ENCODE measurements at regions not wholly inside any gene's neighbourhood (a gene's known extent, or its start where the extent isn't known, plus 50 kb on each side); places are given as distances from the start of the nearest gene placed in this dataset.
"Not testable (repeated sequence)": the region's sequence is repeated elsewhere in the genome, so short reads cannot be mapped to it uniquely, and the experiment has no call there.

DNA sequence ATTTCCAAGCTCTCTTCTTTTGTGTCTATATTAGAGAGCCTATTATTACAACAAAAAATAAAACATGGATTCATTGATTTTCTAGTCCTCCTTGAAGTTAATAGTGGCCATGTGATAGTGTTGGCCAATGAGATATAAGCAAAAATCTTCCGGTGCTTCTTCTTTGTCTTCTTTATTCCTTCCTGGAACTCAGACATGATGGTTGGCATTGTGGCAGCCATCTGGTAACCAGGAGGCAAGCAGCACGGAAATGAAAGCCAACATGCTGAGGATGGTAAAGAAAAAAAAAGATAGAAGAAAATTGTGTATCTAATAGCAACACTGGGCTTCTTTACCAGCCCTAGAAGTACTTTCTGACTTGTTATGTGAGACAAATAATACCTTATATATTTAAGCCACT, 50.8 kb upstream of the SEL1L start:
- DNase-seq, result no peak

DNA sequence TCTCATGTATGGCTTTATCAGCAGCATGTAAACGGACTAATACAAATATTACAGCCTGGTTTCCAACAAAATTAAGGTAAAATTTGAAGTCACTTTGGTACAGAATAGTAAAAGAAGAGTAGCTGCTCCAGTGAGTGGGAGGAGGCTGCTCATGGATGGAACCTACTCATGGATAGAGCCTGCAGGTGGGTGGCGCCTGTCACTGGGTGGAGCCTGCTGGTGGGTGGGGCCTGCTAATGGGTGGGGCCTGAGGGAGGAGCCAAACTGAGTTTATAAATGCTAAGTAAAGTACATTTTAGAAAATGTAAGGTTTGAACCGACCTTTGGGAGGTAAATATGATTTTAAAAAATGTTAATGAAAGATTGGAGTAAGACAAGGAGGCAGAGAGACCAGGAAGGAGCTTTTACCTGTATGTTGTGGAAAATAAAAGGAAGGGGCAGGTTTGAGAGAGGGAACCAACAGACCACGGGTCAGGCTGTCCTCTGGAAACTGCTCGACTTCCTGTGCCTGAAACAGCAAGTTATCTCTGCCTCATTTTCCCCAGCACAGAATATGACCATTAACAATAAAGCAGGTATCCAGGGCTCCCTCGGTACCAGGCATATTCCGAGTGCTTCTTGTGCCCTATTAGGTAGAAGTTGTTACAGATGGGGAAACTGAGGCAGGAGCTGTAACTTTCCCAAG, 55.9 kb upstream of the SEL1L start:
- no peak for DNase-seq

DNA sequence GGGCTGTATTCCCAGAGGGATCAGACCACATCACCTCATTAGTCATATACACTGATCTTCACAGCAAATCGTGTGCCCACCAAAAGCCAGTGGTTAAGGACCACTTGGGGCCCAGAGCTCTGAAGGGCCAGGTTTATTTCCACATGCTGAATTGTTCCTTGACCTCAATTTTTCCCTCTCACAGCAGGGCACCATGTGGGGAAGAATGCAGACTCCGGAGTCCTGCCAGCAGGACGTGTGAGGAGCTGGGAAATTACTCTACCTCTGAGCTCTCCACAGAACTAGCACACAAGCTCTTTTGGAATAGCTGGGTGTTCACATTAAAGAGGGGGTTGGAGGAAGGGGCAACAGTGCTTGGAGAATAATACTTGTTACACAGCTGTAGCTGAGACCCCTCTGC, 57.6 kb upstream of the SEL1L start:
- DNase-seq, result no peak

DNA sequence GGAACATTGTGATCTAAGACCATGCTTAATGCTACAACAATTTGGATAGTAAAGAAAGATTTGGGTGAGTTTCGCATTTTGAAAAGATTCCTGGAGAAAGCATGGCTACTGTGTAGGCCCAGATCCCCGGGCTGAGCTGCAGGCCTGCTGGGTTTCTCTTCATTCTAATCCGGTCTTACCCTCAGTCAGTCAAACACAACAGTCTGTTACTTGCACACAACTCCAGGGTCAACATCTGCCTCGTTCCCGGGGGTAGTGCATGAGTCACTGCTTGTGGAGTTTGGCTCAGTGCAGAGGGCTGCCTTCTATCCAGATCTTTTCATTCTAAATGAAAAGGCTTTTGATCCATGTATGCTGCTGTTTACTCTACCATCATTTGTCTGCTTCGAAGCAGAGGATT, 60.4 kb upstream of the SEL1L start:
- no peak for DNase-seq

DNA sequence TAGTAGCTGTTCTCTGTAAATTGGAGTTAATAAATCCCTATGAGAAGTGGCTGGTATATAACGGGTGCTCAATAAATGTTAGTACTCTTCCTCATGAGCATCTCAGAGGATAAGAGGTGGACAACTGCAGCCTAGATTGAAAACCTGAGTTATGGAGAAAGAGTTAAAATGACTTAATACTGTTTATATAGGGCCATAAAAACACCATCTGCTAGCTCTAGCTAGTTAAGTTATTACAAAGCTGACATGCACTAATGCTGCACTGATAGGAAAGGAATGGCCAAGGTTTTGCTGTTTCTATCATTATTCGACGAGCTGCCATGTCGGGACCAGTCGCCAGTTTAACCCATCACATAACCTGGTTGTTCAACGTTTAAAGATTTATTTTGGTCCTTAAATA, 72.0 kb upstream of the SEL1L start:
- DNase-seq, result no peak

DNA sequence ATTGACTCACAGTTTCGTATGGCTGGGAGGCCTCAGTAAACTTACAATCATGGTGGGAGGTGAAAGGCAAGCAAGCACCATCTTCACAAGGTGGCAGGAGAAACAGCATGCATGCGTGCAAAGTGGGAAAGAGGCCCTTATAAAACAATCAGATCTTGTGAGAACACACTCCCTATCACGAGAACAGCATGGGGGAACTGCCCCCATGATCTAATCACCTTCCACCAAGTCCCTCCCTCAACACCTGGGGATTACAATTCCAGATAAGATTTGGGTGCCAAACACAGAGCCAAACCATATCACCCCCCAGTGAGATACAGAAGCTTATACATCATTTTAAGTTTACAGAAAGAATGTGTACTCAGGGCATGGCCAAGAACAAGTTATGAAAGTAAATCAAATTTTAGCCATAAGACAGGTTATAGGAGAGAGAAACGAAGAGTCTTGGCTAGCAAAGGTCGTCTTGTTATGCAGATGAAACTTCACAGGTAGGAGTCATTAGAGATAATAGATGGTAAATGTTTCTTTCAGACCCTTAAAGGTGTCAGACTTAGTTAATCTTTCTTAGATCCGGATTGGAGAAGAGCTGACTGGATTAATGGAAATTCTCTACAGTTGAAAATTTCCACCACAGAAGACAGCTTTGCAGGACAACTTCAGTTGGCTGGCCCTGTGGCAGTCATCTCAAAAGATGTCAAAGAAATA, 79.8 kb upstream of the SEL1L start:
- DNase-seq, result no peak

DNA sequence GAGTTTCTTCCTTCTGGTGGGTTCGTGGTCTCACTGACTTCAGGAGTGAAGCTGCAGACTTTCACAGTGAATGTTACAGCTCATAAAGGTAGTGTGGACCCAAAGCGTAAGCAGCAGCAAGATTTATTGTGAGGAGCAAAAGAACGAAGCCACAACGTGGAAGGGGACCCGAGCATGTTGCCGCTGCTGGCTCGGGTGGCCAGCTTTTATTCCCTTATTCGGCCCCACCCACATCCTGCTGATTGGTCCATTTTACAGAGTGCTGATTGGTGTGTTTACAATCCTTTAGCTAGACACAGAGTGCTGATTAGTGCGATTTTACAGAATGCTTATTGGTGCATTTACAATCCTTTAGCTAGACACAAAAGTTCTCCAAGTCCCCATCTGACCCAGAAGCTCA, 80.6 kb upstream of the SEL1L start:
- not testable (repeated sequence) for DNase-seq

DNA sequence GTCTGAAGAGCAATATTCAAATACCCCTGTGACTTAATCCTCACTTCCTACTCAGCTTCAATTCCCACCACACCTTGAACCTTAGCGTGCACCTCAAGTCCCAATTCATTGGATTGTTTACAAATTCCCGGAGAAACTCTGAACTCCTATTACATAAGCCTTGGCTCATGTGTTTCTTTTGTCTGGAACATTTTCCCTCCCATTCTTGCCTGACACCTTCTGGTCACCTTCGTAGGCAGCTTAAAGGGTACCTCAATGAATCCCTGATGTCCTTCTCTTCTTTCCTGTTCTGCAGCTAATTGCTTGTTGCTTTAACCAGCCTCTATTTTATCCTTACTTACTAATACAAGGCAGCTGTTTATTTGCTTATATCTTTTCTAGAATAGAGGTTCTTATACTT, 85.0 kb upstream of the SEL1L start:
- no peak for DNase-seq

DNA sequence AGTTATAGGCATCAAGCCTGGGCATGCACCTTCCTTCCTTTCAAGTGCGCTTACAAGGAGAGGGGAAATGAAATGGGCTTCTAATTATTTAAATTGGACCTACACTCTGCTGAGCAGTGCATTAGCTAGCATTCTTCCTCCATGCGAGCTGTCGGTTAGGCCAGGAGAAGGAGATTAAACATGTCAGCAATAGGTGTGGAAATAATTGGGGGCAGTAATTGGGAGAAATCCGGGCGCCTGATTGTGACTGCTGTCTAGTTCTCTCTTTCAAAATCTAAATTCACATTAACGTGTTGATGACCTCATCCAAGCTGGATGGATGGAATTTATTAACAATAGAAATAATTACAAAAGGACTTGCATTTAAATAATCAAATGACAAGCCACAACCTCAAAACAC, 86.2 kb upstream of the SEL1L start:
- DNase-seq, result no peak

DNA sequence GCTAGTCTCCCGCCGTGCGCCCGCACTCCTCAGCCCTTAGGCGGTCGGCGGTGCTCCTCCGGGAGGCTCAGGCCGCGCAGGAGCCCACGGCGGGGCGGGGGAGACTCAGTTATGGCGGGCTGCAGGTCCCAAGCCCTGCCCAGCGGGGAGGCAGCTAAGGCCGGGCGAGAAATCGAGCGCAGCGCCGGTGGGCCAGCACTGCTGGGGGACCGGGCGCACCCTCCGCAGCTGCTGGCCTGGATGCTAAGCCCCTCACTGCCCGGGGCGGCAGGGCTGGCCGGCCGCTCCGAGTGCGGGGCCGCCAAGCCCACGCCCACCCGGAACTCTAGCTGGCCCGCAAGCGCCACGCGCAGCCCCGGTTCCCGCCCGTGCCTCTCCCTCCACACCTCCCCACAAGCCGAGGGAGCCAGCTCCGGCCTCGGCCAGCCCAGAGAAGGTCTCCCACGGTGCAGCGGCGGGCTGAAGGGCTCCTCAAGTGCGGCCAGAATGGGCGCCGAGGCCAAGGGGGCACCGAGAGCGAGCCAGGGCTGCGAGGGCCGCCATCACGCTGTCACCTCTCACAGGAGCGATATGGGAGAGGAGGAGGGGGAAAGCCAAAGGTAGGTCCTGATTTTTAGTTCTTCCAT, 90.2 kb upstream of the SEL1L start:
- not testable (repeated sequence) for DNase-seq

DNA sequence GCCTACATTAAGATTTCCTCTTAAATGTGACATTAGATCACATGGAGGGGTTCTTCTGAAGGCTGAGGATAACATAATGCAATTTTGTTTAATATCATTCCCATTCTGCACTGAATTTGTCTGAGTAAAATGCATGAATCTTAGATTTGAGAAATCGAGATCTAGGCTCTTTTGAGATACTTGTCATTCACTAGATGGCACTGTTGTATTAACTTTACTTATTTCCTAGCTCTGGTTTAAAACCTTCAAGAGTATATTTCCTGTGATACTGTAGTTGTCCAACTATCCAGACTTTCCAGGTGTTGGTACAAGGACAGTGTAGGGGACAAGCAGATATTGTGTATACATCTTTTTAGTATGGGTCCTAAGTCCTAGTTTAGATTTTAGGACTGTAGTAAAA, 91.7 kb upstream of the SEL1L start:
- peak; percentile 55 for DNase-seq

DNA sequence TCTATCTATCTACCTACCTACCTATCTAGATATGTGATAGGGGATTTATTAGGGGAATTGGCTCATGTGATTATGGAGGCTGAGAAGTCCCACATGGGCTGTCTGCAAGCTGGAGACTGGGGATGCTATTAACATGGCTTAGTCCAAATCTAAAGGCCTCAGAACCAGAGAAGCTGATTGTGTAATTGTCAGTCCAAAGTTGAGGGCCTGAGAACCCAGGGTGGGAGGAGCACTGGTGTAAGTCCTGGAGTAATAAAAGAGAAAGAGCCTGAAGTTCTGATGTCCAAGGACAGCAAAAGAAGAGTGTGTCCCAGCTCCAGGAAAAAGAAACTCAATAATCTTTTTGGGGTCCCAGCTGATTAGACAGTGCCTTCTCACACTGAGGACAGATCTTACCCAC, 98.5 kb upstream of the SEL1L start:
- DNase-seq, result no peak

DNA sequence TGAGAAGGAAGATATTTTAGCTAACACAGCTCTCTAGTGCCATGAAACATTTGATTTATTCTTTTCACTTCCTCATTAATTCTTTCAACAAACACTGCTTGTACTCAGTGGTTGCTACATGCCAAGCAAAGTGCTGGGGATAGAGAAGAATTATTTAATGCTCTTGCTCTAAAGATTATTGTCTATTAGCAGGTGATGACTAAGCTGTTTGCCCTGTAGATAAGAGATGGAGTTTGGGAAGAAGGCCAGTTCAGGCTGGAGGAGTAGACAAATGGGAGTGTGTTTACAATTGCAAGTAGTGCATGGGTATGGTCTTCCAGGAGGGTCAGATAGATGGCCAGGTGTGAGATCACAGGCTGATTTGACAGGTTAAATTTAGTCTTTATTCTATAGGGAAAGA, 99.8 kb upstream of the SEL1L start:
- DNase-seq, result no peak

DNA sequence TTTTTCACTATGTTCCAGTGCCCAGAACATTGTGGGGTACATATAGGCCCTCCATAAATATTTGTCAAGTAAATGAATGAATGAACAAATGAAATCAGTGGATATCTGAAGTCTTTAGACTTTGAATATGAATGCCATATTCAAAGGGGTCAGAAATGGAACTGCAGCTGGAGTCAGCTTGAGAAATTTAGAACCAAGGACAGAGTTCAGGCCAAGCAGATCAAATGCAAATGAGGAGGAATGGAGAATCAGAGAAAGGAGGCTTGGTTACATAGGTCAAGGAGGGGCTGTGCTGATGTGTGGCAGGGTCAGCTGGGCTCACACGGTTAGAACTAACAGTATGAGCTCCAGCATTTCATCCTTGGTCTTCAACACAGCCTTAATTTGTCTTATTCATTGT, 104.0 kb upstream of the SEL1L start:
- no peak for DNase-seq

DNA sequence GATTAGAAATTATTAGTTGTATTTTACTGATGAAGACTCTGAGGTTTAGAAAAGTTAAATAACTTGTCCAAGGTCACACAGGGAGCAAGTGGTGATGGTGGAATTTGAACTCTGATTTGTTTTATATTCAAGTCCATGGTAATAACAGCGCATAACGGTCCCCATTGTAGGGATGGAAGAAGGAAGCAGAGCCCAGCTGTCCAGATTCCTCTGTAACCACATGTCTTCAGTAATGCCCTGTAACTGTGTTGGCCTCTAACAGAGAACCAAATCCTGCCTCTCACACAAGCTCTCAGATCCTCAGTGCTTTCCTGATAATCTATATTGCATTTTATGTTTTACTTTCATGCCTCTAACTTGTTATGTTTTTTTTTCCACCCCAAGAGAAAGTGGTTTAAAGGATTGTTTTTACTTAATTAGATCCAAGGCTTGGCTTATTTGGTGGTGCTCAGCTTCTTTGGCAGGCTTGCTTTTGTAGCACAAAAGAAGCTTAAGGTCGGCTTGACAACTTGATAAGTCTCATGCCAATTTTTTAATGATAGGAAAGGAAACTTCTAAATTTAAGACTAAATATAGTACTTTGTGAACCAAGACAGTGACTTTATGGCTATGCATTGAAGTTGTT, 105.1 kb upstream of the SEL1L start:
- no peak for DNase-seq

DNA sequence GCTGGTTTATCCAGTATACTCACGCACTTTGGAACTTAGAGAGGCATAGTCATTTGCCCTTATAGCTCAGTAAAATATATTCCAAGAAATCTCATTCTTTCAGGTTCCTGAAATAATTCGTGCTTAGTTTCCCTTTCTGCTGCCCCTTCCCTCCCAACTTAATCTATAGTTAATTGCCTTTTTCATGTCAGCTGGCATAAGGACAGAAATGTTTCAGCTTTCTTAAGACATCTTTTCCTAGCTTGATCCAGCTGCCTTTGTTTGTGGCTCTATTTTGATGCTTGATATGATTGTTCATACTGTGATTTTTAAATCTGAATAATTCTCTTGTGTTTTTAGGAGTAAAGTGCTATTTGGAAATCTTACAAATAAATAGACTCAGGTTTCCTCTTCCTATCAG, 120.0 kb upstream of the SEL1L start:
- no peak for DNase-seq

DNA sequence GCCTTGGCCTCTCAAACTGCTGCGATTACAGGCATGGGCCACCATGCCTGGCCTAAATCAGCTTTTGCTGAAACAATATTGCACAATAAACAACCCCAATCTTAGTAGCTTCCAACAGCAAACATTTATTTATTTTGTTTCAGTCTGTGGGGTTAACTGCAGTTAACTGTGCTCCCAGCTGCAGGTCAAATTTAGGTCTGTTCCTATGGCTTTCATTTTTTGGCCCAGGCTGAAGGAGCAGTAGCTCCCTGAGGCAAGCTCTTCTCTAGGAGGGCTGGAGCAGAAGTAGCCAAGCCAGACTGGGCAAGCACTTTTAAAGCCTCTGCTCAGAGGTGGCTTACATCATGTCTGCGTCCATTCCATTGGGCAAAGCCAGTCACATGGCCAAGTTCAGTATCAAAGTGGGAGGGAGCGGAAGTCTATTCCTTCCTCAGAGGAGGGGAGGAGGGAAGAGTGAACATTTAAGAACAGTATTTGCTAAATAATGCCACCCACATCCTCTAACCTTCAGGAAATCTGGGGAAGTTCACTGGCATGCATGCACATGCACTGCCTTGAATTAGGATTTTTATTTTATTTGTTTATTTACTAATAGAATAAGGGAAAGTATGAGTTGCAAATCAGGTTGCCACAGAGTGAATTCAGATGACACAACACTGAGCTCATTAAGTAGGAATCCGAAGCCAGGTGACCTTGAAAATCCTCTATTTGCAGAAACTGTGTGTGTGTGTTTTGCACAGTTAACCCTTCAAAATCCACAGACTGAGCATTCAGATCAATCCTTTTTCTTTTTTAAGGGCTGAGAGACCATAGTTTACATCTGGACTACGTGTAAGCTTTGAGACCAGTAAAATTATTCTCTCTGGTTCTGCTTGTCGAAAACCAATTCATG, 122.0 kb upstream of the SEL1L start:
- no peak for DNase-seq

DNA sequence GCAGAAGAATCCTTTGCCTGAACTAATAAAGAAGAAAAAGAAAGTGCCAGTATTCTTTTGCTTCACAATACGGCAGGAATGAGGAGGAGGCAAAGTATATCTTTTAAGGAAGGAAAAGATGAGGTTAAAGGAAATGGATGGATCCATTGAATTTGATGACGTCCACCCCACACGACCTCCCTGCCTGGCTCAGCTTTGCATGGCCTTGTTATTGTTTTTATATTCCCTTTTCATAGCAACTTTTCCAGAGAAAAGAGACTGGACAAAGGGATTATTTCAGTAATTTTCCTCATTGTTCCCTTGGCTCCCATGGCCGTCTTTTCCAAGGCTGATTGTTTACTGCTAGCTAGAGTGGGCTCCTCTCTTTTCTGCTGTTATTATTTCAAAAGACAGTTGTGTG, 123.2 kb upstream of the SEL1L start:
- DNase-seq, result no peak

DNA sequence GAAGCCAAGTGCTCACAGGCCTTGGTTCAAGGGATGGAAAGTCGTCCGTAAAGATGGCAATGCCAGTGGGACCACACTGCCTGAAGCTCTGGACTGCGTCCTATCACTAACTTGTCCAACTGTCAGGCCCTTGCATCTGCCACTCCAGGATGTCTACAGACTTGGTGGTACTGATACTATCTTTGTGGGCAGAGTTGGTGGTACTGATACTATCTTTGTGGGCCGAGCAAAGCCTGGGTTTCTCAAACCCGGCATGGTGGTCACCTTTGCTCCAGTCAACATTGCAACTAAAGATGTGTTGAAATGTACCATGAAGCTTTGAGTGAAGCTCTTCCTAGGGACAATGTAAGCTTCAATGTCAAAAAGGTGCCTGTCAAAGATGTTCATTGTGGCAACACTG, 128.4 kb upstream of the SEL1L start:
- no peak for DNase-seq

DNA sequence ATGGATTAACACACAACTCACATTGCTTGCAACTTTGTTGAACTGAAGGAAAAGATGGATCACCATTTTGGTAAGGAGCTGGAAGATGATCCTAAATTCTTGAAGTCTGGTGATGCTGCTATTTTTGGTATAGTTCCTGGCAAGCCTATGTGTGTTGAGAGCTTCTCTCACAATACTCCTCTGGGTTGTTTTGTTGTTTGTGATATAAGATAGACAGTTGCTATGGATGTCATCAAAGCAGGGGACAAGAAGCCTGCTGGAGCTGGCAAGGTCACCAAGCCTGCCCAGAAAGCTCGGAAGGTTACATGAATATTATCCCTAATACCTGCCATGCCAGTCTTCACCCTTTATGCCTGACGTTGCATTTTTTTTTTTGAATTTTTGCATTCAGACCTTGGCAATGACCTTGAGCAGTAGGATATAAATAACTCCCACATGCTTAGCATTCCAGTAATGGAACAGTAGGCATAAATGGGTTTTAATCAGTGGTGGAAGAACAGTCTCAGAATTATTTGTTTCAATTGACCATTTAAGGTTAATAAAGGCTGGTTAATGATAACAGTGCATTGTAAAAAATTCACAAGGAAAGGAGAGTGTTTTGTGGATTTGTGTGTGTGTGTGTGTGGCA, 129.0 kb upstream of the SEL1L start:
- no peak for DNase-seq

DNA sequence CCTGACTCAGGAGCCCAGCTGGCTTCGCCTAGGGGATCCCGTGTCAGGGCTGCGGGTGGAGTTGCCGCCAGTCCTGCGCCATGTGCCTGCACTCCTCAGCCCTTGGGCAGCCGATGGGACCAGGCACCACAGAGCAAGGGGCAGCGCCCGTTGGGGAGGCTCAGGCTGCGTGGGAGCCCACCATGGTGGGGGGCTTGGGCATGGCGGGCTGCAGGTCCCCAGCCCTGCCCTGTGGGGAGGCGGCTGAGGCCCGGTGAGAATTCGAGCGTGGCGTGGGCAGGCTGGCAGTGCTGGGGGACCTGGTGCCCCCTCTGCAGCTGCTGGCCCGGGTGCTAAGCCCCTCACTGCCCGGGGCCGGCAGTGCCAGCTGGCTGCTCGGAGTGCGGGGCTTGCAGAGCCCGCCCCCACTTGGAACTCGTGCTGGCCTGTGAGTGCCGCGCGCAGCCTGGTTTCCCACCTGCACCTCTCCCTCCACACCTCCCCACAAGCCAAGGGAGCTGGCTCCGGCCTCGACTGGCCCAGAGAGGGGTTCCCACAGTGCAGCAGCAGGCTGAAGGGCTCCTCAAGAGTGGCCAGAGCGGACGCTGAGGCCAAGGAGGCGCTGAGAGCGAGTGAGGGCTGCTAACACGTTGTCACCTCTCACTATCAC, 135.1 kb upstream of the SEL1L start:
- DNase-seq, result no peak

DNA sequence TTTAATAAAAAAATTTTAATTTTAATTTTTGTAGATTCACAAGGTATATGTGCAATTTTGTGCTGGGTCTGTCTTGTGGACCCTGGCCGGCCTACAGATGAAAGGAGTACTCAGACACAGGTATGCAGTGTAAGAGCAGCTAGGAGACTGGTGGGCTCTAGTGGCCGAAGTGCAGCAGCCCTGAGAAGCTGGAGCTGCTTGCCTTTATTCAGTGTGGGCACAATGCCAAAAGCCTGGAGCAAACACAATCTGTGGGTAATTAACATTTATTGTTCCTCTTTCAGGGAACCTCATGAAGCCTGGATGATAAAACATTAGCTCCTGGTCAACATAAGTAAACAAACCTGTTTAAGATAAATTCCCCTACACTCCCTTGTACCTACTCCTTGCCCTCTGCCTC, 135.7 kb upstream of the SEL1L start:
- no peak for DNase-seq
